NOMO-1 treated with dmso at 0.1 percent for 144 hours (cell line): ENCODE measurements at regions not wholly inside any gene's neighbourhood (a gene's known extent, or its start where the extent isn't known, plus 50 kb on each side); places are given as distances from the start of the nearest gene placed in this dataset.

Source experiments
- DNase-seq: peaks from one replicate; lab custom pipeline; 2025; ENCODE audit not compliant: unreplicated experiment; lab: John Stamatoyannopoulos, UW

DNA sequence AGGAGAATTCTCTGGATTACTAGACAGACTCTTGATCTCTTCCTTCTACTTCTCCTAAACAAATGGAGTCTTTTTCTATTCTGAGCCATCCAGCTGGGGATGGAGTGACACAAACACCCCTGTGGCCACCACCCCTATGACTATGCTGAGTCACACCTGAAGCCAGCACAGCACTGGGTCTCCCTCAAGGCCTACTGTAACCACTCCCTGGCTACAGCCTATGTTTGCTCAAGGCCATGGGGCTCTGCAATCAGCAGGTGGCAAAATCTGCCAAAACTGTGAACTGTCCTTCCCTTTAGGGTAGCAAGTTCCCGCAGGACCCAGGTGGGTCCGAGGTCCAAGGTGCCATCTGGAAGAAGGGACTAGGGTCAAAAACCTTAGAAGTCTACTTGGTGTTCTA, 132.3 kb downstream of the TINAG start:
- no peak for DNase-seq

DNA sequence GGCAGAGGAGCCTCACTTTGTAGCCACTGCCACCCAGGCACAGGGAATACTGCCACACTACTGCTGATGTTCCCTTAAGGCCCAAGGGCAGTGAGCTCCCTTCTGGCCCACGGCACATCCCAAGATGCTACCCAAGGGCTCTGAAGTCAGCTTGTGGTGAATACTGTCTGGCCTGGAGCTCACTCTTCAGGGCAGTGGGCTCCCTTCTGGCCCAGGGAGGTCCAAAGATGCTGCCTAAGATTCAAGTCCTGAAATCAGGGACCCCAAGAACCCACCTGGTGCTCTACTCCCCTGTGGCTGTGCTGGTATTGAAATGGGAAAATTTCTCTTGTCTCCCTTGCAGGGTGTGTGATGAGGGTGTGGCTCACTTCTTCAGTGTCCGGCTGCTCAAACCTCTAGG, 132.8 kb downstream of the TINAG start:
- DNase-seq, result no peak

GRCh38 chr6:54441687-54442248, 133.5 kb downstream of the TINAG start:
- DNase-seq, result no peak

DNA sequence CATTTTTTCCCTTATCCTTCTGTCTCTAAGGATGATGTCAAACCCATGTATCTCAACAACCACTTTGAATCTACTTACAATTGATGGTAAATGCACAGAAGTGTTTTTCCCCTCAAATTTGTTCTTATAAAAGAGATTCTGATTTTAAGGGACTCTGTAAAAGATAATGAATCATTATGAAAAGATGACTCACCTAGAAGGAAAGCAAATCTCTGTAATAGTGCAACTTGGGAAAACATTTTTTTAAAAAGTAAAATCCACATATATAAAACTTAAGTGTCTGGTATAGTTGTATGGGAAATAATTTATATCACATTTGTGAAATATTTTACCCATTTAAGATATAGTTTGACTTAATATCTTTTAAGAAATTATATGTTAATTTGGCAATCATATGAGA, 137.0 kb downstream of the TINAG start:
- no peak for DNase-seq

DNA sequence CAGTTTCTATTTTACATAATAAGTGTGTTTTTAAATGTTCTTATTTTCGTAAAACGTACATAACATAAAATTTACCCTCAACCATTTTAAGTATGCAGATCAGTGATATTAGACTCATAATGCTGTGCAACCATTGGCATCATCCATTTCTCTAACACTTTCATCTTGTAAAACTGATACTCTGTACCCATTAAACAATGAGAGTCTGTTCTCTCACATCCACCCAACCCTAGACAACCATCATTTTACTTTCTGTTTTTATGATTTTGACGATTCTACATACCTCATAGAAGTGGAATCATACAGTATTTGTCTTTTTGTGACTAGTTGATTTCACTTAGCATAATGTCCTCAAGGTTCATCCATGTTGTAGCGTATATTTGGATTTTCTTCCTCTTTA, 140.4 kb downstream of the TINAG start:
- DNase-seq, result no peak

- no peak for DNase-seq
Observed at GRCh38 chr6:54451516-54451915, 143.3 kb downstream of the TINAG start.

GRCh38 chr6:54463354-54464024, 155.2 kb downstream of the TINAG start:
- DNase-seq, result no peak

GRCh38 chr6:54465649-54466300, 157.5 kb downstream of the TINAG start:
- DNase-seq, result no peak

DNA sequence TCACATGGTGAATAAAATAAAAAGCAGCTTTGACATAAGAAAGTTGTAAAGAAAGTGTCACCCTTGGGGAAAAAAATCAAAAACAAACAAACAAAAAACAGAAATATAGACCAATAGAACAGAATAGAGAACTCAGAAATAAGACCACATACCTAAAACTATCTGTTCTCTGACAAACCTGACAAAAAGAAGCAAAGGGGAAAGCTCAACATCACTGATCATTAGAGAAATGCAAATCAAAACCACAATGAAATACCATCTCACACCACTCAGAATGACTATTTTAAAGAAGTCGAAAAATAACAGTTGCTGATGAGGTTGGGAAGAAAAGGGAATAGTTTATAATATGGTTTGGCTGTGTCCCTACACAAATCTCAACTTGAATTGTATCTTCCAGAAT, 159.1 kb downstream of the TINAG start:
- no peak for DNase-seq

- DNase-seq, result no peak
Observed at GRCh38 chr6:54473328-54473727, 165.1 kb downstream of the TINAG start.

DNA sequence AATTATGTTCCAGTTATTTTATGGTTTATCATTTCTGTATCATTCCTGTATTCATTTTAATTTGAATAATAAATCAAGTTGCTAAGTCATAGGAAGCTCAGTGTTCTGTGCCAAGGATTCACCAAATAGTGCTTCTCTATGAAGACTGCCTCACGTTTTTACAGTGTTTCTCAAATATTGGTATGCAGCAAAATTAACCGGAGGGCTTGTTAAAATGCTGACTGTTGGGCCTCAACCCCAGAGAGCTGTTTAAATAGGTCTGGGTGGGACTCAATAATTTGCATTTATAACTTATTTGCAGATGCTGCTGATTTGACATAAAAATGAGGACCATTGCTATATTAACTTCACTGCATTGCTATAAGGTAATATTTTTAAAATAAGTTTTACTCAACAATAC, 166.7 kb downstream of the TINAG start:
- DNase-seq, result no peak

DNA sequence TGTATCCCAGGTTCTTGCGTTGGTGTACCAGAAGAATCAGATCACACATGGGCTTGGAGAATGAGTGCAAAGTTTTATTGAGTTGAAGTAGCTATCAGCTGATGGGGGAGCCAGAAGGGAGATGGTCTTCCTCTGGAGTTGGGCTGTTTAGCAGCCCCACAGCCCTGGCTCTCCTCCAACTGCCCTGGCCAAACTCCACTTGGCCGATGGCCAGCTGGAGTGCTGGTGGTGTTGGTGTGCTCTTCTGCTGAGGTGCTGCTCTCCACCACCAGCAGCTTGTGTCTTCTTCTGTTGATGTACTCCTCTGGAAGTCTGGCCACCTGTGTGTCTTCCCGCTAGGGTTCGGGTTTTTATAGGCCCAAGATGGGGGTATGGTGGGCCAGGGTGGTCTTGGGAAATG, 172.8 kb downstream of the TINAG start:
- DNase-seq, result no peak

DNA sequence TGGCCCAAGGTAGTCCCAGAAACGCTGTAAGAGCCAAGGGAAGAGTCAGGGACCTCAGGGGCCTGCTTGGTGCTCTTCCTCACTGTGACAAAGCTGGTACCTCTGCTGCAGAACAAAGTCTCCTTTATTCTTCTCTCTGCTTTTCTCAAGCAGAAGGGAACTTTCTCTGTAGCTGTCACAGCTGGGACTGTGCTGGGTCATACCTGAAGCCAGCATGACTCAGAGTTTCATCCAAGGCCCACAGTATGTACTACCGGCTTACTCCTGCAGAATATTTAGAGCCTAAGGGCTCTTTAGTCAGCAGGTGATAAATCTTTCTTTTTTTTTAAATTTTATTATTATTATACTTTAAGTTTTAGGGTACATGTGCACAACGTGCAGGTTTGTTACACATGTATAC, 183.2 kb downstream of the TINAG start:
- DNase-seq, result no peak

DNA sequence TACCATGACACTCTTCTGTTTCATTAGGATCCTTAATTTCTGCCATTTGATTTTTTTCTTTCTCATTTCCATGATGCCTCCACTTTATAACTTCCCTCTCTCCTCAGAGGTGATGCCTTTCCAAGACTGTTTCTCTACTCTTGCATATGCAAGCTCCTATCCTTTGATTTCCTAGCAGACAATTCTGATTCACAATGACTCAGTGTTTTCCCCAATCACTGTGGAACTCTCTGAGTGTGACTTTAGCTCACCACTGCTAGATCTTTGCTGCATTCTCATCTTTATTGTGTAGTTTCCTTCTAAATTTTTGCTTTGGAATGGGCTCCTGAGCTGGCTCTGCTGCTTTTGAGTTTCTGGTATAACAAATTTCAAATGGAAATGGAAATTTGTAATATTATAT, 184.9 kb downstream of the TINAG start:
- no peak for DNase-seq

DNA sequence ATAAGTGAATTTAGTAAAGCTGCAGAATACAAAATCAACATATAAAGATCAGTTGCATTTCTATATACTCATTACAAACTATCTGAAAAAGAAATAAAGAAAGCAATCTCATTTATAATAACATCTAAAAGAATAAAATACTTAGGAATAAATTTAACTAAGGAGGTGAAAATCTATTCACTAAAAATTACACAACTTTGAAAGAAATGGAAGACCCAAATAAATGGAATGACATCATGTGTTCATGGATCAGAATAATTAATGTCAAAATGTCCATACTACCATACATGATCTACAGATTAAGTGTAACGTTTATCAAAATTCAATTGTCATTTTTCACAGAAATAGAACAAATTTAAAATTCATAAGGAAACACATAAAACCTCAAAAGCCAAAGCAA, 194.9 kb downstream of the TINAG start:
- no peak for DNase-seq

DNA sequence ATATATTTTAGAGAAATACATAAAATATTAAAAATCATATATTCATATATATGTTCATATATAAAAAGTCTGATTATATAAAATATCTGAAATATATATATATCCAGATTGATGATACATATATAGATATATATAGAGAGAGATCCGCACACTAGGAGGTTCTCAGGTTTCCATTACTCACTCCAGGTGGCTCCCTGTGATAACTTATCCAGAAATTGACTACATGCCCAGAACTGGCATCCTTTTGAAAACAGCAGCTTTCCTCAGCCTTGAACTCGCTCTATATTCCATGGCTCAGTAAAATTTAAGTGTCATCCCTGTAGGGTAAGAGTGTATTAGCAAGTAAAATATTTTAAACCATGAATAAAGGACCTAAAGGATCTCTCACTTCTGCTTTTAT, 206.8 kb downstream of the TINAG start:
- DNase-seq, result no peak

DNA sequence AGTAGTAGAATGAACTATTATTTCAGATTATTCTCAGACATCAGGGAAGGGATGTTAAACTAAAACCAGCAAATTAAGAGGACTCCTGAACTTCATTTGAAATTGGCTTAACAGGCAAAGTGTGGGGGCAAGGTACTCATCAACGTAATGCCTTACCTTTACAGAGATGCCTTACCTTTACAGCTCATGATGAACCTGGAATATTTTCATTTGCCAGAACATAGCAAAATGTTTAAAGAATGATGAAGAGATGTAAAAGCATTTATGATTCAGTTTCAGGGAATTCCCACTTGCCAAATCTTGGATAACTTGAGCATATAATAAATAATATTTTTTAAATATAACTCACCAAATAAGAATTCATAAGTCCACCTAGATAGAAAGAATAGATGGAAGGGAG, 207.5 kb downstream of the TINAG start:
- DNase-seq, result no peak

DNA sequence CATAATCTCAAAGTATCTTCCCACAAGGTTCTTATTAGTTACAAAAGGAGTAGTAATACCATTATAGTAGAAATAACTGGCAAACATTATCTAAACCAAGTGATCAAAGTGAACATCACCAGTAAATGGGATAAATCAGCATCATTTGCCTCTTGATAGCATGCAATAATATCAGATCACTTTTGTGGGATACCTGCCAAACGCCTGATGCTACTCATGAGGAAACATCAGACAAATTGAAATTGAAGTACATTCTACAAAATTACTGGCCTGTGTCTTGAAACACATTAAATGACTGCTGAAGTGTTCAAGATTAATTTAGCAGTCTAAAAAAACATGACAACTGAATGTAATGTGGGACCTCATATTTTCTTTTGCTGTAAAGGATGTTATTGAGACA, 208.1 kb downstream of the TINAG start:
- DNase-seq, result no peak

GRCh38 chr6:54519161-54519560, 210.9 kb downstream of the TINAG start:
- DNase-seq, result no peak

DNA sequence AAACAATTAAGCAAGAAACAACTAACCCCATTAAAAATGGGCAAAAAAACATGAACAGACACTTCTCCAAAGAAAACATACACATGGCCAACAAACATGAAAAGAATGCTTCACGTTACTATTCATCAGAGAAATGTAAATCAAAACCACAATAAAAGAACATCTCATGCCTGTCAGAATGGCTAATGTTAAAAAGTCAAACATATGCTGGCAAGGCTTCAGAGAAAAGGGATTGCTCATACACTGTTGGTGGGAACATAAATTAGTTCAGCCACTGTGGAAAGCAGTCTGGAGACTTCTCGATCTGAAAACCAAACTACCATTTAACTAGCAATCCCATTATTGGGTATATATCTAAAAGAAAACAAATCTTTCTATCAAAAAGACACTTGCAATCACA, 217.5 kb downstream of the TINAG start:
- DNase-seq, result no peak

DNA sequence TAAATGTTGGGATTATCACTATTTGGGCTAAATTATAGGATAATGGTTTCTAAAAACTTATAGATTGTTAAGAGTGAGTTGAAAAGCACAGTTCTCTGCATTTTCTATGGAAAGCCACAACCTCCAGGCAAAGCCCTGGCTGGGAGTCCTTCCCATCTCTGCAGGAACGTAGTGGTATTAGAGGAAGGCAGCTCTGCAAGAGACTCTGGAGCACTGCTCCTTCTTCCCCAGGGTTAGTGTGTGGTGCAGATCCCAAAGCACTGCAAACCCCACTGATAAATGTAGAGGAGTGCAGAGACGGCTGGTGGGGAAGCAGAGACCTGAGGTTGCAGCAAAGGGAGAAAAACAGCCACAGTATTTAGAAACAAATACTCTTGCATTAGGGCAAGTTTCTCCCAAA, 225.3 kb downstream of the TINAG start:
- DNase-seq, result no peak

DNA sequence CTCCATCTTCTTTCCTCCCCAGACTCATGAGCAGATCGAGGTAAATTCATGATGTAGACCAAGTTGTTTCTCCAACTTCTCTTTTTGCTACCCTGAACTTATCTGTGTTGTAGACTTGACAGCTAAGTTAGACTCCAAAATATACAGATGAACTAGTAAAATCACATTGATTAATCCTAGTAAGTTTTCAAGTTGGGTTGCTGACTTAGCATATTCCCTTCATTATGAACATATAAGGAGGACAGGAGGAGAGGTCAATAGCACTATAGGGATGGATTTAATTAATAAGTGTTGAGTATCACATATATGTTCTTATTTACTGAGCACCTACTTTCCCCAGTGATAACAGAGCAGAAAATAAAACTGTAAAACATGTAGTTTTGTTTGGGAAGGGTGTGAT, 227.3 kb downstream of the TINAG start:
- DNase-seq, result no peak

GRCh38 chr6:54541541-54541940, 233.3 kb downstream of the TINAG start:
- DNase-seq, result no peak
